Neural progenitor cell (in vitro differentiated cells): ENCODE measurements at regions not wholly inside any gene's neighbourhood (a gene's known extent, or its start where the extent isn't known, plus 50 kb on each side); places are given as distances from the start of the nearest gene placed in this dataset.
"Not testable (repeated sequence)": the region's sequence is repeated elsewhere in the genome, so short reads cannot be mapped to it uniquely, and the experiment has no call there.

Experiments
- EZH2 ChIP-seq: fragments of 200-600 bp; sonication (generic); IDR thresholded peaks from 2 replicates; pipeline ENCODE4 v1.6.1; 2017; ENCODE audit warnings: antibody characterized with exemption, mild to moderate bottlenecking, moderate library complexity
- EZH2phosphoT487 ChIP-seq: fragments of 200-600 bp; sonication (generic); IDR thresholded peaks from 2 replicates; pipeline ENCODE4 v1.6.1; 2017; ENCODE audit warnings: antibody characterized with exemption
- TF ChIP-seq, protein P1 (sequence below): fragments of 200-600 bp; sonication (generic); IDR thresholded peaks from 2 replicates; pipeline ENCODE4 v1.5.1; 2017; ENCODE audit warnings: antibody characterized with exemption, mild to moderate bottlenecking

DNA sequence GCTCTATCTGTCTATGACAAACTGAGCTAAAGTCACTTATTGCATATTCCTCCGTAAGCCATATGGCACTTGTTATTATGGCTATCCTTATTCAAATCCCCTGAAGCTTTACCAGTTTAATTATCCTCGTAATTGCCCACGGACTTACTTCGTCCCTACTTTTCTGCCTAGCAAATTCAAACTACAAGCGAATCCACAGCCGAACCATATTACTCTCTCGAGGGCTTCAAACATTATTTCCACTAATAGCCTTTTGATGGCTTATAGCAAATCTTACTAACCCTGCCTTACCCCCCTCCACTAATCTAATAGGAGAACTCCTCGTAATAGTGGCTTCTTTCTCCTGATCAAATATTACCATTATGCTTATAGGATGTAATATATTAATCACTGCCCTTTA is 63.1 kb upstream of the IMP4 start:
- TF ChIP-seq, protein P1, sequence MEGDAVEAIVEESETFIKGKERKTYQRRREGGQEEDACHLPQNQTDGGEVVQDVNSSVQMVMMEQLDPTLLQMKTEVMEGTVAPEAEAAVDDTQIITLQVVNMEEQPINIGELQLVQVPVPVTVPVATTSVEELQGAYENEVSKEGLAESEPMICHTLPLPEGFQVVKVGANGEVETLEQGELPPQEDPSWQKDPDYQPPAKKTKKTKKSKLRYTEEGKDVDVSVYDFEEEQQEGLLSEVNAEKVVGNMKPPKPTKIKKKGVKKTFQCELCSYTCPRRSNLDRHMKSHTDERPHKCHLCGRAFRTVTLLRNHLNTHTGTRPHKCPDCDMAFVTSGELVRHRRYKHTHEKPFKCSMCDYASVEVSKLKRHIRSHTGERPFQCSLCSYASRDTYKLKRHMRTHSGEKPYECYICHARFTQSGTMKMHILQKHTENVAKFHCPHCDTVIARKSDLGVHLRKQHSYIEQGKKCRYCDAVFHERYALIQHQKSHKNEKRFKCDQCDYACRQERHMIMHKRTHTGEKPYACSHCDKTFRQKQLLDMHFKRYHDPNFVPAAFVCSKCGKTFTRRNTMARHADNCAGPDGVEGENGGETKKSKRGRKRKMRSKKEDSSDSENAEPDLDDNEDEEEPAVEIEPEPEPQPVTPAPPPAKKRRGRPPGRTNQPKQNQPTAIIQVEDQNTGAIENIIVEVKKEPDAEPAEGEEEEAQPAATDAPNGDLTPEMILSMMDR, result not testable (repeated sequence)
- TF ChIP-seq EZH2, EZH2phosphoT487: not testable (repeated sequence)
